ENCODE measurements at regions not wholly inside any gene's neighbourhood (a gene's known extent, or its start where the extent isn't known, plus 50 kb on each side); places are given as distances from the start of the nearest gene placed in this dataset.

DNA sequence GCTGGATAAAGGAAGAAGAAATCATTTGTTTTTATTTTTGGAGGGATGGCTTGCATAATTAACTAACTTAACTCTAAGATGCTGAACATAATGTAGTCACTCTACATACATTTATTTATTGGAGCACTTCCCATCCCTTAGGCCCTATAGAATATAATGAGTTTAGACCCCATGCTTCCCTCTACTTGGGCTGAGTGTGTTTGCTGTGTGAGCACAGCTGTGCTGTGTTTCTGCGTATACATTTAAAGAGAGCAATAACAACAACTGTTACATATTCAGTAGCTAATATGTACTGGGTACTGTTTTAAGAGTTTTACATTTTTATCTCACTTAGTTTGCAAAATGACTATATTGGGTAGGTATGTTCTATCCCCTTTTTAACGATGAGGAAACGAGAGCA is 736.6 kb upstream of the NRSN1 start:
- Histone ChIP-seq H3K18ac (ENCODE audit: insufficient read length, low read depth, low read length) (no peak overlapping the region), H3K9ac (ENCODE audit: extremely low read depth, insufficient read length, low read length) (no peak overlapping the region), H3K27ac (ENCODE audit: insufficient read length, low read depth, low read length) (no peak overlapping the region), H3K4ac (ENCODE audit: low read depth, low read length) (no peak overlapping the region), H2BK5ac (ENCODE audit: insufficient read length, low read length) (no peak overlapping the region), H4K91ac (ENCODE audit: insufficient read length, low read depth, low read length) (no peak overlapping the region), H3K23me2 (ENCODE audit: insufficient read length, low read depth, low read length, poor library complexity, severe bottlenecking) (no peaks in the 10 kb centered on the region), H3K4me1 (ENCODE audit: insufficient read depth, low read length) (no peaks in the 10 kb centered on the region), H4K20me1 (ENCODE audit: control insufficient read depth, insufficient read depth, insufficient read length) (no peaks in the 10 kb centered on the region), H3T11ph (ENCODE audit: low read length) (no peak overlapping the region), H3K27me3 (ENCODE audit: insufficient read depth, low read length) (no peaks in the 10 kb centered on the region), H2BK20ac (ENCODE audit: low read depth, low read length, poor library complexity, severe bottlenecking) (no peak overlapping the region), H3K56ac (ENCODE audit: insufficient read length, low read depth, low read length) (no peak overlapping the region), H2AK5ac (ENCODE audit: insufficient read length, low read length) (no peak overlapping the region), H2AFZ (ENCODE audit: low read length) (no peak overlapping the region), H3K9me3 (ENCODE audit: control insufficient read depth, low read depth, low read length) (no peaks in the 10 kb centered on the region), H3K79me1 (ENCODE audit: insufficient read depth, low read depth, low read length, poor library complexity, severe bottlenecking) (no peaks in the 10 kb centered on the region), H3K14ac (ENCODE audit: insufficient read depth, low read length) (no peak overlapping the region), H3K23ac (ENCODE audit: insufficient read length, low read depth, low read length) (no peak overlapping the region), H2BK15ac (ENCODE audit: low read depth, low read length) (no peak overlapping the region), H2BK120ac (ENCODE audit: low read depth, low read length, poor library complexity, severe bottlenecking) (no peak overlapping the region), H3K4me2 (ENCODE audit: insufficient read depth, insufficient read length, low read length) (no peak overlapping the region), H2BK12ac (ENCODE audit: insufficient read length, low read depth, low read length) (no peak overlapping the region), H4K5ac (ENCODE audit: insufficient read length, low read depth, low read length) (no peak overlapping the region), H4K8ac (replicated peaks; ENCODE audit: insufficient read length, low read depth, low read length) (no peak overlapping the region), H3K79me2 (ENCODE audit: insufficient read depth, low read length) (no peaks in the 10 kb centered on the region)
- H3K27ac Mint-ChIP-seq = peak overlapping the region in 1 of 3 experiments; percentile 19; a peak in 1 of 7 replicates
- 0 out of 4 replicates have a peak, but pooled peaks cover 0 to 2% of the 10 kb centered on the region in 2 experiments for H3K4me1 Mint-ChIP-seq
- 0 out of 7 replicates have a peak, but pooled peaks cover 0 to 4% (median 0%) of the 10 kb centered on the region in 3 experiments for H3K36me3 Mint-ChIP-seq (ENCODE audit: insufficient read depth in 1 of 3, low read depth in 3 of 3)
- H3K9me3 Mint-ChIP-seq = no peaks in the 10 kb centered on the region
- DNase-seq = no peak
- no CpG with 5 or more reads among the region's 3 CpGs for WGBS (ENCODE audit: extremely low coverage, insufficient read length, low lambda C conversion rate)
- TF ChIP-seq CTCF (conservative IDR thresholded peaks at IDR 0.05) = no peak
- H3K4me3 Mint-ChIP-seq = no peak overlapping the region
- H3K27me3 Mint-ChIP-seq (ENCODE audit: low read depth) = no peaks in the 10 kb centered on the region
